ENCODE measurements at regions not wholly inside any gene's neighbourhood (a gene's known extent, or its start where the extent isn't known, plus 50 kb on each side); places are given as distances from the start of the nearest gene placed in this dataset.

GRCh38 chr5:17978954-17979353 is 344.7 kb downstream of the TAF11L14 start:
- TF ChIP-seq CTCF (optimal IDR thresholded peaks at IDR 0.05 in 1 of 3, IDR thresholded peaks at IDR 0.05 in 1 of 3, conservative IDR thresholded peaks at IDR 0.05 in 1 of 3; ENCODE audit: extremely low read depth in 1 of 3, insufficient read depth in 2 of 3, low read length in 3 of 3): no peak
- no peak for TF ChIP-seq EZH2 (IDR thresholded peaks at IDR 0.05; ENCODE audit: low read length)
